Activated naive CD8-positive, alpha-beta T cell treated with anti-CD3 and anti-CD28 coated beads, Interleukin-2, amount 10 ng/mL, durations not matched to agents 7 days and 5 days (primary cell): ENCODE measurements at regions not wholly inside any gene's neighbourhood (a gene's known extent, or its start where the extent isn't known, plus 50 kb on each side); places are given as distances from the start of the nearest gene placed in this dataset.

Source experiments
- ATAC-seq: fragments of 150-1000 bp; cut with Tn5 transposase; one replicate; pipeline ENCODE4 v1.10.0; 2021; ENCODE audit warnings: low read depth, moderate library complexity
- POLR2A ChIA-PET: fragments of 350-600 bp; sonication (Branson Sonifier 250); formaldehyde crosslinking; loops from one replicate; lab custom pipeline; 2021; ENCODE audit warnings: antibody characterized with exemption; lab: Charles Lee
- DNase-seq: peaks from one replicate; pipeline ENCODE4 v3.0.0; 2021
- H3K27ac Mint-ChIP-seq: one replicate; pipeline ENCODE4 v1.8.0; 2022; ENCODE audit warnings: mild to moderate bottlenecking, mixed read lengths
- H3K27me3 Mint-ChIP-seq: one replicate; pipeline ENCODE4 v1.8.0; 2022; ENCODE audit warnings: mild to moderate bottlenecking, moderate library complexity, mixed read lengths
- H3K36me3 Mint-ChIP-seq: one replicate; pipeline ENCODE4 v1.8.0; 2021; ENCODE audit warnings: mild to moderate bottlenecking, mixed read lengths
- H3K4me1 Mint-ChIP-seq: one replicate; pipeline ENCODE4 v1.8.0; 2021; ENCODE audit warnings: mixed read lengths
- H3K4me3 Mint-ChIP-seq: one replicate; pipeline ENCODE4 v1.8.0; 2022; ENCODE audit warnings: mild to moderate bottlenecking, moderate library complexity, mixed read lengths
- H3K9me3 Mint-ChIP-seq: one replicate; pipeline ENCODE4 v1.8.0; 2021; ENCODE audit warnings: mixed read lengths

- Mint-ChIP-seq H3K27me3 (no peaks in the 10 kb centered on the region), H3K27ac (no peak overlapping the region), H3K4me3 (no peak overlapping the region), H3K4me1 (no peaks in the 10 kb centered on the region), H3K9me3 (no peaks in the 10 kb centered on the region), H3K36me3 (no peaks in the 10 kb centered on the region)
- ATAC-seq (no peak), DNase-seq (no peak)
- POLR2A ChIA-PET, result no interaction called here
Observed at GRCh38 chr6:147895272-147895671, 386.8 kb downstream of the SAMD5 start.

- DNase-seq, result no peak
- no peaks in the 10 kb centered on the region for H3K27me3 Mint-ChIP-seq
- no peak for ATAC-seq
- H3K4me1 Mint-ChIP-seq, result no peaks in the 10 kb centered on the region
- H3K27ac Mint-ChIP-seq, result no peak overlapping the region
- no peak overlapping the region for H3K4me3 Mint-ChIP-seq
- no peaks in the 10 kb centered on the region for H3K9me3 Mint-ChIP-seq
- POLR2A ChIA-PET, result no interaction called here
- H3K36me3 Mint-ChIP-seq, result no peaks in the 10 kb centered on the region
Observed at GRCh38 chr6:147900247-147900830, 391.8 kb downstream of the SAMD5 start.

GRCh38 chr6:147903321-147903720, 394.8 kb downstream of the SAMD5 start:
- DNase-seq, result no peak
- Mint-ChIP-seq H3K4me1 (no peaks in the 10 kb centered on the region), H3K27me3 (no peaks in the 10 kb centered on the region), H3K4me3 (no peak overlapping the region), H3K27ac (no peak overlapping the region), H3K9me3 (no peaks in the 10 kb centered on the region), H3K36me3 (no peaks in the 10 kb centered on the region)
- ATAC-seq, result no peak
- POLR2A ChIA-PET, result no interaction called here

- ATAC-seq (no peak), DNase-seq (no peak)
- Mint-ChIP-seq H3K4me1 (no peaks in the 10 kb centered on the region), H3K27ac (no peak overlapping the region), H3K27me3 (no peaks in the 10 kb centered on the region), H3K9me3 (no peaks in the 10 kb centered on the region), H3K36me3 (no peaks in the 10 kb centered on the region), H3K4me3 (no peak overlapping the region)
- POLR2A ChIA-PET, result no interaction called here
Observed at GRCh38 chr6:147903931-147904330, 395.4 kb downstream of the SAMD5 start.

- Mint-ChIP-seq H3K4me3 (no peak overlapping the region), H3K9me3 (no peaks in the 10 kb centered on the region), H3K36me3 (no peaks in the 10 kb centered on the region), H3K27me3 (no peaks in the 10 kb centered on the region), H3K27ac (no peak overlapping the region), H3K4me1 (no peaks in the 10 kb centered on the region)
- ATAC-seq, result no peak
- POLR2A ChIA-PET, result no interaction called here
- DNase-seq, result no peak
Observed at GRCh38 chr6:147904416-147904815, 395.9 kb downstream of the SAMD5 start.

- DNase-seq (no peak), ATAC-seq (no peak)
- POLR2A ChIA-PET, result no interaction called here
- Mint-ChIP-seq H3K36me3 (no peaks in the 10 kb centered on the region), H3K27me3 (no peaks in the 10 kb centered on the region), H3K4me3 (no peak overlapping the region), H3K4me1 (no peaks in the 10 kb centered on the region), H3K27ac (no peak overlapping the region), H3K9me3 (no peaks in the 10 kb centered on the region)
Observed at GRCh38 chr6:147905711-147906110, 397.2 kb downstream of the SAMD5 start.

- no peaks in the 10 kb centered on the region for H3K4me1 Mint-ChIP-seq
- no peak for DNase-seq
- no peak overlapping the region for H3K4me3 Mint-ChIP-seq
- H3K9me3 Mint-ChIP-seq, result peaks cover 1% of the 10 kb centered on the region
- POLR2A ChIA-PET, result no interaction called here
- H3K27me3 Mint-ChIP-seq, result no peaks in the 10 kb centered on the region
- no peak overlapping the region for H3K27ac Mint-ChIP-seq
- no peaks in the 10 kb centered on the region for H3K36me3 Mint-ChIP-seq
- no peak for ATAC-seq
Observed at GRCh38 chr6:147906361-147906760, 397.9 kb downstream of the SAMD5 start.

- no peak overlapping the region for H3K4me3 Mint-ChIP-seq
- no peaks in the 10 kb centered on the region for H3K4me1 Mint-ChIP-seq
- peaks cover 3% of the 10 kb centered on the region for H3K9me3 Mint-ChIP-seq
- no peak for ATAC-seq
- POLR2A ChIA-PET, result no interaction called here
- H3K27me3 Mint-ChIP-seq, result no peaks in the 10 kb centered on the region
- H3K36me3 Mint-ChIP-seq, result no peaks in the 10 kb centered on the region
- no peak overlapping the region for H3K27ac Mint-ChIP-seq
- DNase-seq, result no peak
Observed at GRCh38 chr6:147909640-147910039, 401.1 kb downstream of the SAMD5 start.

GRCh38 chr6:147910281-147910680, 401.8 kb downstream of the SAMD5 start:
- POLR2A ChIA-PET, result no interaction called here
- H3K4me3 Mint-ChIP-seq, result no peak overlapping the region

GRCh38 chr6:147911057-147911456, 402.6 kb downstream of the SAMD5 start:
- Mint-ChIP-seq H3K27me3 (no peaks in the 10 kb centered on the region), H3K36me3 (no peaks in the 10 kb centered on the region), H3K27ac (no peak overlapping the region), H3K9me3 (peaks cover 3% of the 10 kb centered on the region), H3K4me1 (no peaks in the 10 kb centered on the region), H3K4me3 (no peak overlapping the region)
- ATAC-seq (no peak), DNase-seq (no peak)
- POLR2A ChIA-PET, result no interaction called here

More at GRCh38 chr6:147910281-147910680, 401.8 kb downstream of the SAMD5 start:
- DNase-seq (no peak), ATAC-seq (no peak)
- Mint-ChIP-seq H3K27ac (no peak overlapping the region), H3K27me3 (no peaks in the 10 kb centered on the region), H3K36me3 (no peaks in the 10 kb centered on the region), H3K9me3 (peaks cover 3% of the 10 kb centered on the region), H3K4me1 (no peaks in the 10 kb centered on the region)

- DNase-seq (no peak), ATAC-seq (no peak)
- H3K27me3 Mint-ChIP-seq, result no peaks in the 10 kb centered on the region
- no peak overlapping the region for H3K4me3 Mint-ChIP-seq
- peaks cover 3% of the 10 kb centered on the region for H3K9me3 Mint-ChIP-seq
- no peaks in the 10 kb centered on the region for H3K4me1 Mint-ChIP-seq
- no peaks in the 10 kb centered on the region for H3K36me3 Mint-ChIP-seq
- no peak overlapping the region for H3K27ac Mint-ChIP-seq
- POLR2A ChIA-PET, result no interaction called here
Observed at GRCh38 chr6:147911686-147912085, 403.2 kb downstream of the SAMD5 start.

GRCh38 chr6:147922799-147923198, 414.3 kb downstream of the SAMD5 start:
- POLR2A ChIA-PET, result no interaction called here
- no peaks in the 10 kb centered on the region for H3K27me3 Mint-ChIP-seq
- no peaks in the 10 kb centered on the region for H3K36me3 Mint-ChIP-seq
- no peak for DNase-seq
- no peak overlapping the region for H3K4me3 Mint-ChIP-seq
- H3K4me1 Mint-ChIP-seq, result no peaks in the 10 kb centered on the region
- H3K27ac Mint-ChIP-seq, result no peak overlapping the region
- H3K9me3 Mint-ChIP-seq, result peaks cover 7% of the 10 kb centered on the region
- no peak for ATAC-seq

- H3K36me3 Mint-ChIP-seq, result no peaks in the 10 kb centered on the region
- no peak overlapping the region for H3K4me3 Mint-ChIP-seq
- H3K27me3 Mint-ChIP-seq, result no peaks in the 10 kb centered on the region
- no peak overlapping the region for H3K27ac Mint-ChIP-seq
- ATAC-seq, result no peak
- no peaks in the 10 kb centered on the region for H3K4me1 Mint-ChIP-seq
- POLR2A ChIA-PET, result no interaction called here
- DNase-seq, result no peak
- peaks cover 1% of the 10 kb centered on the region for H3K9me3 Mint-ChIP-seq
Observed at GRCh38 chr6:147924598-147924997, 416.1 kb downstream of the SAMD5 start.

GRCh38 chr6:147925826-147926225, 416.8 kb upstream of the SASH1 start:
- no peaks in the 10 kb centered on the region for H3K4me1 Mint-ChIP-seq
- ATAC-seq, result no peak
- no peaks in the 10 kb centered on the region for H3K36me3 Mint-ChIP-seq
- no peak overlapping the region for H3K4me3 Mint-ChIP-seq
- no peak for DNase-seq
- POLR2A ChIA-PET, result no interaction called here
- no peaks in the 10 kb centered on the region for H3K27me3 Mint-ChIP-seq
- H3K9me3 Mint-ChIP-seq, result peaks cover 1% of the 10 kb centered on the region
- H3K27ac Mint-ChIP-seq, result no peak overlapping the region

- DNase-seq (no peak), ATAC-seq (no peak)
- no peaks in the 10 kb centered on the region for H3K36me3 Mint-ChIP-seq
- peaks cover 2% of the 10 kb centered on the region for H3K27me3 Mint-ChIP-seq
- H3K4me3 Mint-ChIP-seq, result no peak overlapping the region
- peaks cover 3% of the 10 kb centered on the region for H3K9me3 Mint-ChIP-seq
- POLR2A ChIA-PET, result no interaction called here
- H3K4me1 Mint-ChIP-seq, result no peaks in the 10 kb centered on the region
- no peak overlapping the region for H3K27ac Mint-ChIP-seq
Observed at GRCh38 chr6:147930745-147931144, 411.9 kb upstream of the SASH1 start.
